Vagina (tissue), 2 donors: ENCODE measurements at regions not wholly inside any gene's neighbourhood (a gene's known extent, or its start where the extent isn't known, plus 50 kb on each side); places are given as distances from the start of the nearest gene placed in this dataset.

ENCODE experiments used
- POLR2AphosphoS5 ChIP-seq, 2 donors: sonication (generic); formaldehyde crosslinking; IDR thresholded peaks; one replicate each; pipeline ENCODE4 v1.9.0; 2017; ENCODE audit warnings: antibody characterized with exemption in 2 of 2, mild to moderate bottlenecking in 2 of 2, low read depth in 1 of 2; ENCODE audit not compliant: insufficient read depth in 1 of 2
- TF ChIP-seq, protein P1 (sequence below), 3 experiments: fragments of 450-650 bp in 2 of 3; fragments of 200-600 bp in 1 of 3; sonication (generic) in 1 of 3; IDR thresholded peaks; one replicate each; pipeline ENCODE4 v1.5.1; 2017 to 2019; ENCODE audit warnings: antibody characterized with exemption in 3 of 3, mild to moderate bottlenecking in 2 of 3, moderate library complexity in 2 of 3

DNA sequence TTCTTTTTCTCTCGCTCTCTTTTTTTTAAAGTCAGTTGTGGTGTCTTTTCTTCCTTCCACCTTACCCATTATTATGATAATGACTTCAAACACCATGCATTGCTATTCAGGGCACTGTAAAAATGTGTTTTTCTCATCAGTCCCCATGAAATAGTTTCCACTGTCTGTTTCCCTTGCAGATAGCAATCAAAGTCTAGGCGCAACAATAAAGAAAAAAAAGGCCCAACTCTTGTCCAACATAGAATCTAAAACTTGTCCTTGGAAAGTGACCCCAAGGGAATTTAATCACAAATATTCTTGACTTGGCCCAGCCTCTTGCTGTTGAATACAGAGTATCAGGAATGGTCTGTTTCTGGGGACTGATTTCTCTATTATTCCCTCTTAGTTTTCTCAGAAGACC, 382.5 kb downstream of the PLPP3 start:
- TF ChIP-seq, protein P1, sequence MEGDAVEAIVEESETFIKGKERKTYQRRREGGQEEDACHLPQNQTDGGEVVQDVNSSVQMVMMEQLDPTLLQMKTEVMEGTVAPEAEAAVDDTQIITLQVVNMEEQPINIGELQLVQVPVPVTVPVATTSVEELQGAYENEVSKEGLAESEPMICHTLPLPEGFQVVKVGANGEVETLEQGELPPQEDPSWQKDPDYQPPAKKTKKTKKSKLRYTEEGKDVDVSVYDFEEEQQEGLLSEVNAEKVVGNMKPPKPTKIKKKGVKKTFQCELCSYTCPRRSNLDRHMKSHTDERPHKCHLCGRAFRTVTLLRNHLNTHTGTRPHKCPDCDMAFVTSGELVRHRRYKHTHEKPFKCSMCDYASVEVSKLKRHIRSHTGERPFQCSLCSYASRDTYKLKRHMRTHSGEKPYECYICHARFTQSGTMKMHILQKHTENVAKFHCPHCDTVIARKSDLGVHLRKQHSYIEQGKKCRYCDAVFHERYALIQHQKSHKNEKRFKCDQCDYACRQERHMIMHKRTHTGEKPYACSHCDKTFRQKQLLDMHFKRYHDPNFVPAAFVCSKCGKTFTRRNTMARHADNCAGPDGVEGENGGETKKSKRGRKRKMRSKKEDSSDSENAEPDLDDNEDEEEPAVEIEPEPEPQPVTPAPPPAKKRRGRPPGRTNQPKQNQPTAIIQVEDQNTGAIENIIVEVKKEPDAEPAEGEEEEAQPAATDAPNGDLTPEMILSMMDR (IDR thresholded peaks at IDR 0.05): no peak
- no peak for TF ChIP-seq POLR2AphosphoS5 (IDR thresholded peaks at IDR 0.05; ENCODE audit: insufficient read depth in 1 of 2, low read depth in 1 of 2)
